ENCODE measurements at regions not wholly inside any gene's neighbourhood (a gene's known extent, or its start where the extent isn't known, plus 50 kb on each side); places are given as distances from the start of the nearest gene placed in this dataset.

- Histone ChIP-seq H3K79me1 (ENCODE audit: low read depth, low read length) (no peaks in the 10 kb centered on the region), H4K20me1 (replicated peaks in 1 of 2; ENCODE audit: control insufficient read depth in 1 of 2, insufficient read depth in 2 of 2, low read length in 2 of 2) (no peaks in the 10 kb centered on the region), H4K91ac (replicated peaks; ENCODE audit: insufficient read length, low read length) (no peak overlapping the region), H2AK5ac (ENCODE audit: low read depth, low read length) (no peak overlapping the region; the same call in 1 of the 2 replicates), H2AFZ (ENCODE audit: low read length) (no peak overlapping the region), H3K79me2 (ENCODE audit: control insufficient read depth in 1 of 2, insufficient read depth in 2 of 2, low read length in 2 of 2) (no peaks in the 10 kb centered on the region), H3K27ac (ENCODE audit: low read depth, low read length) (no peak overlapping the region), H3K27me3 (replicated peaks in 1 of 4; ENCODE audit: control insufficient read depth in 3 of 4, extremely low read depth in 1 of 4, insufficient read depth in 3 of 4, low read length in 3 of 4) (no peaks in the 10 kb centered on the region), H3K56ac (replicated peaks; ENCODE audit: insufficient read length, low read depth, low read length) (no peak overlapping the region), H3K23me2 (ENCODE audit: low read depth, low read length) (no peaks in the 10 kb centered on the region), H3K4me1 (replicated peaks in 1 of 4; ENCODE audit: control insufficient read depth in 3 of 4, insufficient read depth in 4 of 4, low read length in 3 of 4) (peaks cover 0 to 11% (median 4%) of the 10 kb centered on the region in 4 experiments; a peak in 4 of 7 replicates), H3K23ac (ENCODE audit: insufficient read length) (no peak overlapping the region), H2BK120ac (replicated peaks; ENCODE audit: low read depth, low read length) (no peak overlapping the region), H3K4me3 (ENCODE audit: extremely low read depth in 1 of 4, insufficient read depth in 2 of 4, low read depth in 3 of 4, low read length in 4 of 4) (no peak overlapping the region), H3K36me3 (ENCODE audit: control insufficient read depth in 2 of 4, insufficient read depth in 4 of 4, low read length in 3 of 4) (no peaks in the 10 kb centered on the region; a peak in 1 of 8 replicates), H3K18ac (ENCODE audit: extremely low read depth, low read length) (no peak overlapping the region), H2BK12ac (ENCODE audit: low read depth, low read length) (no peak overlapping the region; the same call in 1 of the 2 replicates), H3K9ac (replicated peaks in 1 of 4; ENCODE audit: extremely low read depth in 1 of 4, low read depth in 3 of 4, low read length in 3 of 4) (no peak overlapping the region), H2BK15ac (ENCODE audit: low read length) (no peak overlapping the region), H4K5ac (ENCODE audit: insufficient read length, low read depth, low read length) (no peak overlapping the region), H3K14ac (ENCODE audit: insufficient read length) (no peak overlapping the region), H2BK20ac (ENCODE audit: low read length) (no peak overlapping the region), H3K4me2 (ENCODE audit: insufficient read depth in 1 of 2, low read depth in 2 of 2, low read length in 2 of 2) (0 out of 4 replicates have a peak overlapping the region, but pooled peaks of 1 of the 2 experiments have one; percentile 1), H3K4ac (replicated peaks; ENCODE audit: insufficient read length, low read depth, low read length) (no peak overlapping the region), H4K8ac (ENCODE audit: extremely low read depth, insufficient read depth, low read length) (no peak overlapping the region), H2BK5ac (ENCODE audit: low read depth, low read length) (no peak overlapping the region), H3K9me3 (ENCODE audit: insufficient read depth in 2 of 2, low read depth in 1 of 2, low read length in 1 of 2) (no peaks in the 10 kb centered on the region)
- 93% methylated on average over 4 of the region's 4 CpGs; no CpG with 5 or more reads in 1 of the 2 experiments for WGBS, 2 experiments (ENCODE audit: extremely low coverage in 1 of 2, insufficient coverage in 1 of 2, insufficient read length in 1 of 2, insufficient replicate concordance in 2 of 2, low coverage in 1 of 2, low lambda C conversion rate in 2 of 2, missing lambda C conversion rate in 1 of 2)
- ChIA-PET CTCF (ENCODE audit: partially characterized antibody) (interaction anchor here (0.9 to 2.0 kb wide), 4 partner anchors 14 to 73 kb away, joined by 3 to 7 read pairs (median 4); no protein-coding TSS in a partner anchor), POLR2A (ENCODE audit: partially characterized antibody) (no interaction called here)
- FAIRE-seq, result no peak
- no peak for DNase-seq (ENCODE audit: low read depth in 1 of 2, low spot score in 2 of 2)
- TF ChIP-seq TEAD4 (IDR thresholded peaks at IDR 0.05; ENCODE audit: low read depth, low read length) (no peak), RFX5 (IDR thresholded peaks at IDR 0.05; ENCODE audit: borderline replicate concordance, low read depth, low read length) (no peak), POU5F1 (IDR thresholded peaks at IDR 0.05; ENCODE audit: low read depth, low read length) (no peak), E2F6 (IDR thresholded peaks at IDR 0.05) (no peak), NRF1 (IDR thresholded peaks at IDR 0.05; ENCODE audit: low read depth, low read length) (no peak), CTBP2 (IDR thresholded peaks at IDR 0.05; ENCODE audit: borderline replicate concordance, insufficient read depth, insufficient read length, low read length) (no peak), SP1 (IDR thresholded peaks at IDR 0.05; ENCODE audit: low read depth, low read length) (no peak), USF2 (IDR thresholded peaks at IDR 0.05; ENCODE audit: low read length) (no peak), EP300 (IDR thresholded peaks at IDR 0.05; ENCODE audit: borderline replicate concordance in 1 of 2, low read depth in 2 of 2, low read length in 2 of 2) (no peak), BCL11A (IDR thresholded peaks at IDR 0.05; ENCODE audit: low read depth in 2 of 2, low read length in 2 of 2) (no peak), CEBPB (IDR thresholded peaks at IDR 0.05; ENCODE audit: low read depth, low read length) (no peak), HDAC2 (IDR thresholded peaks at IDR 0.05; ENCODE audit: borderline replicate concordance in 1 of 2, low read depth in 2 of 2, low read length in 2 of 2) (no peak)
These were observed 224.6 kb upstream of the FERD3L start for GRCh38 chr7:19369806-19370205.

All from H1 (cell line).